HG02840 (cell line): ENCODE measurements at regions not wholly inside any gene's neighbourhood (a gene's known extent, or its start where the extent isn't known, plus 50 kb on each side); places are given as distances from the start of the nearest gene placed in this dataset.
"Not testable (repeated sequence)": the region's sequence is repeated elsewhere in the genome, so short reads cannot be mapped to it uniquely, and the experiment has no call there.

Source experiments
- ATAC-seq: cut with Tn5 transposase; IDR thresholded peaks from one replicate; pipeline ENCODE4 v1.9.1; 2021; ENCODE audit warnings: mild to moderate bottlenecking, moderate library complexity, moderate number of reproducible peaks; ENCODE audit not compliant: unreplicated experiment, low FRiP score

GRCh38 chr15:92751528-92751927 lies 96.0 kb upstream of the FAM174B start:
- no peak for ATAC-seq

DNA sequence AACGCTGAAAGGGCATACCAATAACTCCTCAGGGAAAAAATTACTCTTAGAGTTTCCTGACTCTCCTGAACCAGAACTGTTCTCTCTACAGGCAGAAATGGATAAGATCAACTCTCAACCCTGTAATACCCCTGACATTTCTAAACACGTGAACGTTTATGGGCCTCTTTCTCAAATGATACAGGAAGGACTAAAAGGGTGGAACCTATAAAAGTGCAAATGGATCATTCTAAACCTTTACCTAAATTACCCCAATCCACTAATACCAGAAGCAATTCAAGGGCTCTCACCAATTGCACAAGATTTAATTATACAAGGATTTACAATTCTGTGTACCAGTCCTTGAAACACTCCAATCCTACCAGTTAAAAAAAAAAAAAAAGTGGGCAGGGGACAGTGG lies 98.0 kb upstream of the FAM174B start:
- no peak for ATAC-seq

DNA sequence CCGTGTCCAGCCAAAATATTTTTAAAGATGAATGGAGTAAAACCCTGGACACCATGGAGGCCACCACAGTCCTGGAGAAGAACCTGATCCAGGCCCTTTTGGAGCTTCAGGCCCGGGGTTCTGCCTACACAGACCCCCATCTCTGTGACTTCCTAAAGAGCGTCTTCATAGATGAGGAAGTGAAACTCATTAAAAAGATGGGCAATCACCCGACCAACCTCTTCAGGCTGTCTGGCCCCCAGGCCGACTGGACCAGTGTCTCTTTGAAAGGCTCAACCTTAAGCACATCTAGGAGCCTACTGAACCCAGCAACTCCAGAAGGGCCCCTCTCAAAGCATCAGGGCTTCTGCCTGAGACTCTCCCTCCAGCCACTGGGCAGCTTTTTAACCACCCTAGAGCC lies 107.9 kb upstream of the FAM174B start:
- ATAC-seq: no peak

GRCh38 chr15:92768131-92768530 lies 112.6 kb upstream of the FAM174B start:
- ATAC-seq: not testable (repeated sequence)

DNA sequence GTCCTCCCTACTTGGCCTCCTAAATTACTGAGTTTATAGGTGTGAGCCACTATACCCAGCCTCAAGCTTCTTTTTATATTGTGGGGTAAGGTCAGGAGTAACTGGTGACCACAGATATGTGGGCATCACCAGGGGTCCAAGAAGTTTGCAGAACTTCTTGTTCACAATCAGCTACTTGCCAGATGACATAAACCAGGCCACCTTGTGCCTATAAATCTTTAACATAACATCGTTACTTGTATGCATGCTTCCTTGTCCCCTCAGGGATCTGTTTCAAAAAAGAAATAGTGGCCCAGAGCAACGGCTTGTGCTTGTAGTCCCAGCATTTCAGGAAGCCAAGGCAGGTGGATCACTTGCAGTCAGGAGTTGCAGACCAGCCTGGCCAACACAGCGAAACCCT lies 115.1 kb upstream of the FAM174B start:
- ATAC-seq: no peak

GRCh38 chr15:92772061-92772460 lies 116.5 kb upstream of the FAM174B start:
- no peak for ATAC-seq

GRCh38 chr15:92772626-92773244 lies 117.2 kb upstream of the FAM174B start:
- no peak for ATAC-seq

DNA sequence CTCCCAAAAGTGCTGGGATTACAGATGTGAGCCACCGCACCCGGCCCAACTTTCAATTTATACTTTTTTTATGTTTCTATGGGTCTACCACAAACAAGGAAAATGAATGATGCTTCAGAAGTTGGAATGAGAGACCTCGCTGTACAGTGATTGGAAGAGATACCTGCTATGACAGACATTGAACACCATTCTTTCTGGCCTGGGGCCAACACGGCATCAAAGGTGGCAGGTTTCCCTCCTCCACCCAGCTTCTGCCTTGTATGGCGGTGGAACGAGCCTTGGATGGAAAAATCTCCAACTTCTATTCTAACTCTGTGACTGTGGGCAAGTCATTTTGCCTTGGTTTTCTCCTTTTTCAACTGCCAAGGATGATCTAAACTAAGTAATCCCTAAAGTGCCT lies 117.8 kb upstream of the FAM174B start:
- no peak for ATAC-seq

GRCh38 chr15:92779874-92780273 lies 120.2 kb upstream of the CHD2 start:
- ATAC-seq: no peak

GRCh38 chr15:92780843-92781242 lies 119.3 kb upstream of the CHD2 start:
- ATAC-seq: no peak

DNA sequence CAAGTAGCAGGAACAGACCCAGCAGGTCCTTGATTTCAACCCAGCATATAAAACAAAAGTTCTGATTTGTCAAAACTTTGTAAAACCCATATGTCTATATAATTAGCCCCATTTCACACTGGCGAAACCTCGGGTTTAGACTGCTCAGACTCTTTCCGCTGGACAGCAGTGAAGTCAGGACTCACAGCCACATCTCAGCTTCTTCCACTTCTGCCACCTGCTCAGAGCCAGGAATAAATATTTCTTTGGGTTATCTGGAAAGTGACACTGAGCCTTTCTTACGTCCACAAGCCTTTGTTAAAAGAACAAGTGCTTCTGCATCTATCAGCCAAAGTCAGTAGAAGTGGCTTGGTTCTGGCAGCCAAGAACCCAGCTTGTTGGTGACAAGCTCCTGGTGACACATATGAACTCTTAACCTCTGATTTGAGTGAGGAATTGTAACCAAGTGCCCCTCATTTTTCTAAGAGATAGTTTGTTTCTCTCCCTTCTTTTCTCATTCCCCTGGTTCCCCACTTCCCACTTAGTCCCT lies 118.1 kb upstream of the CHD2 start:
- no peak for ATAC-seq

DNA sequence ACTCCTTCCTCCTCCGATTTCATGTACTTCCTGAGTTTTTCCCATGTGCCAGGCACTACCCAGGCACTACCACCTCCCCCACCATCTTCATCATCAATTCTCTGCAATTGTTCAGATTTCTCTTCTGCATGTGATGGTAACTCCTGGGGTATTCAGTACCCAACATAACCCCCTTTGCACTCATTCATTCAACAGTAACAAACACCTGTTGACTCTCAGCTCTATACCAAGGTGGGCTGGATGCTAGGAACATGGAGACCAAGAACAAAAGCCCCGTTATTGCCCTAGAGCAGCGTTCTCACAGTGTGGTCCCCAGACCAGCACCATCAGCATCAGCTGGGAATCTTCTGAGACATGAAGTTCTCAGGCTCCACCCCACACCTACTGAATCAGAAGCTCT lies 113.0 kb upstream of the CHD2 start:
- ATAC-seq: no peak

- ATAC-seq: no peak
Measured at GRCh38 chr15:92788196-92788595, 111.9 kb upstream of the CHD2 start.

DNA sequence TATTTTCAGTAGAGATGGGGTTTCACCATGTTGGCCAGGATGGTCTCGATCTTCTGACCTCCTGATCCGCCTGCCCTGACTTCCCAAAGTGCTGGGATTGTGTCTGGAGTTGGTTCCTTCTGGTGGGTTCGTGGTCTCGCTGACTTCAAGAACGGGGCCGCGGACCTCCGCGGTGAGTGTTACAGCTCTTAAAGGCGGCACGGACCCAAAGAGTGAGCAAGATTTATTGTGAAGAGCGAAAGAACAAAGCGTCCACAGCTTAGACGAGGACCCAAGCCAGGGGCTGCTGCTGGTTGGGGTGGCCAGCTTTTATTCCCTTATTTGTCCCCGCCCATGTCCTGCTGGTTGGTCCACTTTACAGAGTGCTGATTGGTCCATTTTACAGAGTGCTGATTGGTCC lies 111.3 kb upstream of the CHD2 start:
- not testable (repeated sequence) for ATAC-seq

DNA sequence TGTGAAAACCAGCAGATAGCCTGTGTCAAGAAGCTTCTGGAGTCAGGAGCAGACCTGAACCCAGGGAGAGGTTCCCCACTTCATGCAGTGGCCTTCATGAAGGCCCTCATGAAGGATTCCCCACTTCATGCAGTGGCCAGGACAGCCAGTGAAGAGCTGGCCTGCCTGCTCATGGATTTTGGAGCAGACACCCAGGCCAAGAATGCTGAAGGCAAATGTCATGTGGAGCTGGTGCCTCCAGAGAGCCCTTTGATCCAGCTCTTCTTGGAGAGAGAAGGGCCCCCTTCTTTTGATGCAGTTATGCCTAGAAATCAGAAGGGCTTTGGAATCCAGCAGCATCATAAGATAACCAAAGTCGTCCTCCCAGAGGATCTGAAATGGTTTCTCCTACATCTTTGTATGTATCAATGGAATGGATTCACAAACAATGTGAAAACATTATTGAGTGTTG lies 103.9 kb upstream of the CHD2 start:
- ATAC-seq: no peak

- ATAC-seq: peak; percentile 62
Measured at GRCh38 chr15:92797168-92798052, 102.7 kb upstream of the CHD2 start.

DNA sequence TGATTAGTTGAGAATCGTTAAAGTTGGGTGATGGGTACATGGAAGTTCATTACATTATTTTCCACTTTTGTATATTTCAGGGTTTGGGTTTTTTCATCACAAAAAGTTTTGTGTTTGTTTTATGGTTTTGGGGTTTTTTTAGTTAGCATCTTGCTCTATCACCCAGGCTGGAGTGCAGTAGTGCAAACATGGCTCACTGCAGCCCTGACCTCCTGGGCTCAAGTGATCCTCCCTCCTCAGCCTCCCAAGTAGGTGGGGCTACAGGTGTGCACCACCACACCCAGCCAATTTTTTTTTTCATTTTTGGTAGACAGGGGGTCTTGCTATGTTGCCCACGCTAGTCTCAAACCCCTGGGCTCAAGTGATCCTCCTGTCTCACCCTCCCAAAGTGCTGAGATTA lies 100.1 kb upstream of the CHD2 start:
- no peak for ATAC-seq

GRCh38 chr15:92800416-92801055 lies 99.6 kb upstream of the CHD2 start:
- ATAC-seq: not testable (repeated sequence)

DNA sequence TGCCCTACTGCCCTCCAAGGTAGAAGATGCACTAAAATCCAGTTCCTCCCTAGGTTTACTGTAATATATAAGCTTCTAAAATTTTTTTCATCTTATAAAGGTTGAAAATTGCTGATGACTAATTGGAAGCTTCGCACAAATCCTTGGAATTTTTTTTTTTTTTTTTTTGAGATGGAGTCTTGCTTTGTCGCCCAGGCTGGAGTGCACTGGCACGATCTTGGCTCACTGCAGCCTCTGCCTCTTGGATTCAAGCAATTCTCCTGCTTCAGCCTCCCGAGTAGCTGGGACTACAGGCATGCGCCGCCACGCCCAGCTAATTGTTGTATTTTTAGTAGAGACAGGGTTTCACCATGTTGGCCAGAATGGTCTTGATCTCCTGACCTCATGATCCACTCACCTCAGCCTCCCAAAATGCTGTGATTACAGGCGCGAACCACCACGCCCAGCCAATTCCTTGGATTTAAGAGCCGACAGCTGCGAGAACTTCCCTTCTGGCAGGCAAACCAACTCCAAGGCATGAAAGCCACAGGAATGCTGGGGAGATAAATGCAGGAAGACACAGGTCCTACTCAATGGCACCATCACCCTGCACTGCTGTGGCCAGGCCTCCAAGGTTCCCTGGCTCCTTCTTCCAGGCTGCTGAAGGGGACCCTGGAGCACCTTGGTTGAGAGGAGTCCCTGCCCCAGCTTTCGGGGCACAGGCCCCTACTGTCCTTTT lies 98.9 kb upstream of the CHD2 start:
- ATAC-seq: not testable (repeated sequence)

- no peak for ATAC-seq
Measured at GRCh38 chr15:92801774-92802464, 98.2 kb upstream of the CHD2 start.
